Natural killer cell (primary cell): ENCODE measurements at regions not wholly inside any gene's neighbourhood (a gene's known extent, or its start where the extent isn't known, plus 50 kb on each side); places are given as distances from the start of the nearest gene placed in this dataset.

Experiments
- ATAC-seq, 3 donors: fragments of 150-1000 bp in 2 of 3; fragments of 200-7000 bp in 1 of 3; cut with Tn5 transposase; 1 replicate in 1 of 3; 2 replicates in 2 of 3; pipeline ENCODE4 v1.10.0; 2021; ENCODE audit warnings: mild to moderate bottlenecking in 2 of 3, moderate library complexity in 2 of 3
- DNase-seq, 2 donors: peaks; one replicate each; pipeline versions ENCODE4 v3.0.0 to v3.0.0-alpha.2; 2013 to 2021; ENCODE audit warnings: mixed read lengths in 1 of 2
- H3K27ac ChIP-seq: one replicate; pipeline ENCODE4 v1.5.1; 2013; ENCODE audit warnings: mild to moderate bottlenecking, low read length
- H3K27me3 ChIP-seq: one replicate; pipeline ENCODE4 v1.6.1; 2013; ENCODE audit warnings: low read length; ENCODE audit not compliant: control insufficient read depth, insufficient read depth
- H3K36me3 ChIP-seq: one replicate; pipeline ENCODE4 v1.6.1; 2013; ENCODE audit warnings: low read length; ENCODE audit not compliant: control insufficient read depth, insufficient read depth
- H3K4me1 ChIP-seq: one replicate; pipeline ENCODE4 v1.6.1; 2013; ENCODE audit warnings: low read length; ENCODE audit not compliant: control insufficient read depth, insufficient read depth
- H3K4me3 ChIP-seq: one replicate; pipeline ENCODE4 v1.5.1; 2013; ENCODE audit warnings: low read length
- H3K9me3 ChIP-seq: one replicate; pipeline ENCODE4 v1.6.1; 2013; ENCODE audit warnings: low read length; ENCODE audit not compliant: control insufficient read depth, insufficient read depth
- H3K27ac Mint-ChIP-seq, 2 donors: one replicate each; pipeline ENCODE4 v1.8.0; 2022; ENCODE audit warnings: mild to moderate bottlenecking in 2 of 2, mixed read lengths in 2 of 2, moderate library complexity in 1 of 2
- H3K27me3 Mint-ChIP-seq, 2 donors: one replicate each; pipeline ENCODE4 v1.8.0; 2022; ENCODE audit warnings: low read depth in 2 of 2, mixed read lengths in 2 of 2
- H3K36me3 Mint-ChIP-seq: one replicate; pipeline ENCODE4 v1.8.0; 2022; ENCODE audit warnings: mixed read lengths
- H3K4me1 Mint-ChIP-seq, 2 donors: one replicate each; pipeline ENCODE4 v1.8.0; 2022; ENCODE audit warnings: mixed read lengths in 2 of 2
- H3K4me3 Mint-ChIP-seq: one replicate; pipeline ENCODE4 v1.8.0; 2022; ENCODE audit warnings: mild to moderate bottlenecking, moderate library complexity, mixed read lengths
- H3K9me3 Mint-ChIP-seq, 2 donors: one replicate each; pipeline ENCODE4 v1.8.0; 2022; ENCODE audit warnings: mixed read lengths in 2 of 2
- CTCF ChIP-seq: fragments of 200-600 bp; IDR thresholded peaks from one replicate; pipeline ENCODE4 v1.8.0; 2022; ENCODE audit warnings: antibody characterized with exemption
- WGBS: methylation state at CpG from one replicate; pipeline ENCODE4 v1.1.7; 2013; ENCODE audit warnings: missing lambda C conversion rate; ENCODE audit not compliant: insufficient coverage; 5-methylcytosine and 5-hydroxymethylcytosine counted together
- intact Hi-C: fragments of 100-400 bp; cut with micrococcal nuclease; formaldehyde crosslinking; loops from one replicate; pipeline ENCODE4 v1.14.2; 2022

- peaks cover 15 to 17% of the 10 kb centered on the region in 2 donors for H3K9me3 Mint-ChIP-seq
- Histone ChIP-seq H3K4me3 (no peak overlapping the region), H3K9me3 (peaks cover 4% of the 10 kb centered on the region), H3K27ac (no peak overlapping the region), H3K27me3 (no peaks in the 10 kb centered on the region), H3K4me1 (no peaks in the 10 kb centered on the region), H3K36me3 (no peaks in the 10 kb centered on the region)
- no peak overlapping the region for H3K4me3 Mint-ChIP-seq
- ATAC-seq (no peak), DNase-seq (no peak)
- H3K36me3 Mint-ChIP-seq, result no peaks in the 10 kb centered on the region
- no peak for TF ChIP-seq CTCF
- no peak overlapping the region for H3K27ac Mint-ChIP-seq
- 38% methylated on average over 1 of the region's 1 CpG for WGBS
- intact Hi-C loops, result no loop called here
- no peaks in the 10 kb centered on the region for H3K4me1 Mint-ChIP-seq
- H3K27me3 Mint-ChIP-seq, result no peaks in the 10 kb centered on the region
Measured at GRCh38 chr3:181363231-181363630, 348.5 kb upstream of the SOX2 start.

GRCh38 chr3:181362378-181362777, 349.3 kb upstream of the SOX2 start:
- Mint-ChIP-seq H3K36me3 (no peaks in the 10 kb centered on the region), H3K4me3 (no peak overlapping the region), H3K27ac (no peak overlapping the region), H3K4me1 (no peaks in the 10 kb centered on the region), H3K9me3 (peaks cover 17% of the 10 kb centered on the region in 2 donors), H3K27me3 (no peaks in the 10 kb centered on the region)
- Histone ChIP-seq H3K27me3 (no peaks in the 10 kb centered on the region), H3K9me3 (peaks cover 4% of the 10 kb centered on the region), H3K36me3 (no peaks in the 10 kb centered on the region), H3K4me1 (no peaks in the 10 kb centered on the region), H3K27ac (no peak overlapping the region), H3K4me3 (no peak overlapping the region)
- DNase-seq, result no peak
- no peak for TF ChIP-seq CTCF
- intact Hi-C loops, result no loop called here
- no peak for ATAC-seq

- H3K27ac ChIP-seq, result no peak overlapping the region
- H3K4me3 Mint-ChIP-seq, result no peak overlapping the region
- H3K27me3 ChIP-seq, result no peaks in the 10 kb centered on the region
- DNase-seq (no peak), ATAC-seq (no peak)
- H3K36me3 ChIP-seq, result no peaks in the 10 kb centered on the region
- H3K9me3 Mint-ChIP-seq, result peaks cover 25 to 26% of the 10 kb centered on the region in 2 donors
- 59% methylated on average over 3 of the region's 3 CpGs for WGBS
- intact Hi-C loops, result no loop called here
- H3K27ac Mint-ChIP-seq, result no peak overlapping the region
- H3K4me3 ChIP-seq, result no peak overlapping the region
- H3K36me3 Mint-ChIP-seq, result no peaks in the 10 kb centered on the region
- no peaks in the 10 kb centered on the region for H3K27me3 Mint-ChIP-seq
- TF ChIP-seq CTCF, result no peak
- peaks cover 4% of the 10 kb centered on the region for H3K9me3 ChIP-seq
- no peaks in the 10 kb centered on the region for H3K4me1 Mint-ChIP-seq
- H3K4me1 ChIP-seq, result no peaks in the 10 kb centered on the region
Measured at GRCh38 chr3:181358562-181358961, 353.2 kb upstream of the SOX2 start.

GRCh38 chr3:181358060-181358459, 353.7 kb upstream of the SOX2 start:
- Histone ChIP-seq H3K4me1 (no peaks in the 10 kb centered on the region), H3K27ac (no peak overlapping the region), H3K9me3 (peaks cover 4% of the 10 kb centered on the region), H3K27me3 (no peaks in the 10 kb centered on the region), H3K36me3 (no peaks in the 10 kb centered on the region), H3K4me3 (no peak overlapping the region)
- H3K4me3 Mint-ChIP-seq, result no peak overlapping the region
- H3K4me1 Mint-ChIP-seq, result no peaks in the 10 kb centered on the region
- no peak for ATAC-seq
- H3K9me3 Mint-ChIP-seq, result peaks cover 23 to 26% of the 10 kb centered on the region in 2 donors
- H3K27ac Mint-ChIP-seq, result no peak overlapping the region
- no peaks in the 10 kb centered on the region for H3K36me3 Mint-ChIP-seq
- 46% methylated on average over 1 of the region's 1 CpG for WGBS
- DNase-seq, result no peak
- no peaks in the 10 kb centered on the region for H3K27me3 Mint-ChIP-seq
- intact Hi-C loops, result no loop called here
- TF ChIP-seq CTCF, result no peak
